AG04450 (cell line): ENCODE measurements at regions not wholly inside any gene's neighbourhood (a gene's known extent, or its start where the extent isn't known, plus 50 kb on each side); places are given as distances from the start of the nearest gene placed in this dataset.

Source experiments
- CTCF ChIA-PET: fragments of 300-600, 350-600 bp; formaldehyde crosslinking; extraction: SDS; loops from one replicate; lab custom pipeline; 2022; ENCODE audit warnings: antibody characterized with exemption, inconsistent platforms; lab: Charles Lee
- POLR2A ChIA-PET: fragments of 350-600 bp; formaldehyde crosslinking; extraction: SDS; loops from one replicate; lab custom pipeline; 2021; ENCODE audit warnings: antibody characterized with exemption, inconsistent platforms; lab: Yijun Ruan, JAX
- DNase-seq: peaks from one replicate; pipeline ENCODE4 v3.0.0-alpha.2; 2011; ENCODE audit warnings: low read depth, low spot score
- H3K27ac ChIP-seq: one replicate; pipeline ENCODE4 v1.5.1; 2012; ENCODE audit warnings: low read depth, low read length, control low read depth
- H3K27me3 ChIP-seq: one replicate; pipeline ENCODE4 v1.6.0; 2012; ENCODE audit warnings: low read length; ENCODE audit not compliant: control insufficient read depth, insufficient read depth
- H3K4me3 ChIP-seq: 2 replicates; pipeline ENCODE4 v1.5.1; 2011; ENCODE audit warnings: mild to moderate bottlenecking, low read depth, low read length, control low read depth
- H3K9me3 ChIP-seq: 2 replicates; pipeline ENCODE4 v1.5.1; 2012; ENCODE audit warnings: low read length; ENCODE audit not compliant: control insufficient read depth, insufficient read depth
- CTCF ChIP-seq: IDR thresholded peaks from 2 replicates; pipeline ENCODE4 v1.5.1; 2011; ENCODE audit warnings: low read depth, low read length, control low read depth, inconsistent platforms

GRCh38 chr12:119258149-119258548, 76.4 kb upstream of the CCDC60 start:
- ChIA-PET POLR2A (no interaction called here), CTCF (no interaction called here)
- no peaks in the 10 kb centered on the region for H3K27me3 ChIP-seq
- no peak for TF ChIP-seq CTCF
- H3K27ac ChIP-seq, result no peak overlapping the region
- peaks cover 10% of the 10 kb centered on the region for H3K9me3 ChIP-seq
- no peak overlapping the region for H3K4me3 ChIP-seq
- no peak for DNase-seq

- Histone ChIP-seq H3K27ac (no peak overlapping the region), H3K4me3 (no peak overlapping the region), H3K9me3 (peaks cover 10% of the 10 kb centered on the region), H3K27me3 (no peaks in the 10 kb centered on the region)
- ChIA-PET CTCF (no interaction called here), POLR2A (no interaction called here)
- DNase-seq, result no peak
- no peak for TF ChIP-seq CTCF
Observed at GRCh38 chr12:119258556-119258955, 76.0 kb upstream of the CCDC60 start.

- ChIA-PET CTCF (no interaction called here), POLR2A (no interaction called here)
- DNase-seq, result no peak
- no peak for TF ChIP-seq CTCF
- Histone ChIP-seq H3K27ac (no peak overlapping the region), H3K27me3 (no peaks in the 10 kb centered on the region), H3K4me3 (no peak overlapping the region), H3K9me3 (peaks cover 5% of the 10 kb centered on the region; the same call in 1 of the 2 replicates)
Observed at GRCh38 chr12:119259484-119259883, 75.0 kb upstream of the CCDC60 start.

GRCh38 chr12:119262388-119262787, 72.1 kb upstream of the CCDC60 start:
- TF ChIP-seq CTCF, result no peak
- DNase-seq, result no peak
- no peak overlapping the region for H3K4me3 ChIP-seq
- CTCF ChIA-PET, result no interaction called here
- POLR2A ChIA-PET, result no interaction called here
- H3K27ac ChIP-seq, result no peak overlapping the region
- H3K9me3 ChIP-seq, result peaks cover 3% of the 10 kb centered on the region
- H3K27me3 ChIP-seq, result no peaks in the 10 kb centered on the region

- no peaks in the 10 kb centered on the region for H3K27me3 ChIP-seq
- no peak overlapping the region for H3K27ac ChIP-seq
- no peak for DNase-seq
- H3K4me3 ChIP-seq, result no peak overlapping the region
- TF ChIP-seq CTCF, result no peak
- H3K9me3 ChIP-seq, result peaks cover 3% of the 10 kb centered on the region
- POLR2A ChIA-PET, result no interaction called here
- CTCF ChIA-PET, result interaction anchor here (0.6 kb wide), 1 partner anchor 732 kb away, joined by 3 read pairs; no protein-coding TSS in a partner anchor
Observed at GRCh38 chr12:119263466-119263865, 71.1 kb upstream of the CCDC60 start.
